ENCODE measurements at regions not wholly inside any gene's neighbourhood (a gene's known extent, or its start where the extent isn't known, plus 50 kb on each side); places are given as distances from the start of the nearest gene placed in this dataset.

DNA sequence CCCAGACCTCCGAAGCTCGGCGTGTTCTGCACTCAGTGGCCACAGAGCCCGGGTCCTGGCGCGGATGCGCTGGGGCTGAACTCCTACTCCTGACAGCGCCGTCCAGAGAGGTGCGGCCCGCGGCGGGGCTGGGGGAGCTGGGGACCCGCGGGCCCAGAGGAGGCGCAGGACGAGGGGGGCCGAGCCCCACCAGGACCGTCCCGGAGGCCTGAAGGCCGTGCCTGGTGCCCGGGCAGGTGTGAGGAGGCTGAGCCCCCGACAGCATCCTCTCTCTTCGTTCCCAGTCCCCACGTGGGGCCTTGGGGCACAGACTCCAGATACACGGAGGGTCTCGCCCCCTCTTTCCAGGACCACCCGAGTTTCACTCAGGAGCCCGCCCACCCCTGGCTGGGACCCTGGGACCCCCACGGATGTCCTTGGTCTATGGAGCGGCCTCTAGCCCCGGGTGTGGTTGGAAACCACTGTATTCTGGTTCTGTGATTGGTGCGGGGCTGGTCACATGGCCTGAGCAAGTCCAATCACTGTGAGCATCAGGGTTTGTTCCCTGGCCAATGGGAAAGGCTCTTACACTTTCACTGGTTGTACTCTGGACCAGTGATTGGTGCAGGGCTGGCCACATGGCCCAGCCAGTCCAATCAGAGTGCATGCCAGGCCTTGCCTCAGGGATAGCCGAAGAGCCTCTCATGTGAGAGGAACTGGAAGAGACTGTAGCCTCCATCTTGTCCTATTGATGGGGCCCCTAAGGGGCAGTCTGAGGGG lies 217.6 kb upstream of the SFSWAP start (continued):
- TF ChIP-seq REST (IDR thresholded peaks at IDR 0.05; ENCODE audit: borderline replicate concordance) (peak; percentile 48), REST (CRISPR knock-in tag; IDR thresholded peaks at IDR 0.05; ENCODE audit: low read depth) (no peak), ASH1L (IDR thresholded peaks at IDR 0.05; ENCODE audit: borderline replicate concordance, low read depth, partially characterized antibody) (peak; percentile 67), RAD51 (IDR thresholded peaks at IDR 0.05; ENCODE audit: borderline replicate concordance, low read depth) (peak; percentile 84), NR4A1 (CRISPR knock-in tag; IDR thresholded peaks at IDR 0.05) (no peak), NR4A1 (tag; IDR thresholded peaks at IDR 0.05) (no peak)
